ENCODE measurements at regions not wholly inside any gene's neighbourhood (a gene's known extent, or its start where the extent isn't known, plus 50 kb on each side); places are given as distances from the start of the nearest gene placed in this dataset.

DNA sequence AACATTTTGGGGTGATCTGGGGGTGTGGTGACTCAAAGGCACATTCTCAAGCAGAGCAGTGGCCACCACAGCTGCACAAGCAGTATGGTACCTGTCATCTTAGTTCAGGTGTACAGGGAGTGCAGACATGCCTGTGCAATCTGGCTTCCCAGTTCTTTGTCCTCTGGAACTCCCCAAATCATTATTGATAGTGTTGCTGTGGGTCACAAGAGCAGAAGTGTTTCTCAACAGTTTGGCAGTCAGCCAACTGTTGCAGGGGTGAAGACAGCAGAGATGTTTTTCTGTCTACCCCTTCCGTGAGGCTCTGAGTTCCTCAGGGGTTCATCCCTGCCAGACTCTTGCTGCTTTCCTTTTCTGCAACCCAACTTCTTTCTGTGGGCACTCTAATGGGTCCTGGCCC is 206.5 kb upstream of the ZSWIM2 start:
- Histone ChIP-seq H3K9me2 (ENCODE audit: insufficient read depth) (peaks cover 3% of the 10 kb centered on the region; the same call in 1 of the 2 replicates), H3K27me3 (ENCODE audit: insufficient read depth) (no peaks in the 10 kb centered on the region), H2AFZ (no peak overlapping the region), H3K4me3 (no peak overlapping the region), H3F3A (replicated peaks; ENCODE audit: low read depth) (no peaks in the 10 kb centered on the region), H3K4me2 (no peak overlapping the region), H4K20me1 (replicated peaks; ENCODE audit: insufficient read depth) (no peaks in the 10 kb centered on the region), H3K36me3 (ENCODE audit: insufficient read depth) (no peaks in the 10 kb centered on the region), H3K79me2 (replicated peaks; ENCODE audit: insufficient read depth) (no peaks in the 10 kb centered on the region), H3K27ac (ENCODE audit: low read depth) (no peak overlapping the region), H3K4me1 (ENCODE audit: insufficient read depth) (no peaks in the 10 kb centered on the region)
- H3K27me3 Mint-ChIP-seq (ENCODE audit: insufficient read depth, low read depth, poor library complexity) = no peaks in the 10 kb centered on the region
- no peaks in the 10 kb centered on the region for H3K36me3 Mint-ChIP-seq (ENCODE audit: low read depth)
- no peaks in the 10 kb centered on the region for H3K4me1 Mint-ChIP-seq
- no peak overlapping the region for H3K4me3 Mint-ChIP-seq
- no peak for TF ChIP-seq JUNB (IDR thresholded peaks at IDR 0.05; ENCODE audit: unreplicated experiment)
- no peak for TF ChIP-seq ZNF114 (CRISPR knock-in tag; IDR thresholded peaks at IDR 0.05)
- TF ChIP-seq, protein P1, sequence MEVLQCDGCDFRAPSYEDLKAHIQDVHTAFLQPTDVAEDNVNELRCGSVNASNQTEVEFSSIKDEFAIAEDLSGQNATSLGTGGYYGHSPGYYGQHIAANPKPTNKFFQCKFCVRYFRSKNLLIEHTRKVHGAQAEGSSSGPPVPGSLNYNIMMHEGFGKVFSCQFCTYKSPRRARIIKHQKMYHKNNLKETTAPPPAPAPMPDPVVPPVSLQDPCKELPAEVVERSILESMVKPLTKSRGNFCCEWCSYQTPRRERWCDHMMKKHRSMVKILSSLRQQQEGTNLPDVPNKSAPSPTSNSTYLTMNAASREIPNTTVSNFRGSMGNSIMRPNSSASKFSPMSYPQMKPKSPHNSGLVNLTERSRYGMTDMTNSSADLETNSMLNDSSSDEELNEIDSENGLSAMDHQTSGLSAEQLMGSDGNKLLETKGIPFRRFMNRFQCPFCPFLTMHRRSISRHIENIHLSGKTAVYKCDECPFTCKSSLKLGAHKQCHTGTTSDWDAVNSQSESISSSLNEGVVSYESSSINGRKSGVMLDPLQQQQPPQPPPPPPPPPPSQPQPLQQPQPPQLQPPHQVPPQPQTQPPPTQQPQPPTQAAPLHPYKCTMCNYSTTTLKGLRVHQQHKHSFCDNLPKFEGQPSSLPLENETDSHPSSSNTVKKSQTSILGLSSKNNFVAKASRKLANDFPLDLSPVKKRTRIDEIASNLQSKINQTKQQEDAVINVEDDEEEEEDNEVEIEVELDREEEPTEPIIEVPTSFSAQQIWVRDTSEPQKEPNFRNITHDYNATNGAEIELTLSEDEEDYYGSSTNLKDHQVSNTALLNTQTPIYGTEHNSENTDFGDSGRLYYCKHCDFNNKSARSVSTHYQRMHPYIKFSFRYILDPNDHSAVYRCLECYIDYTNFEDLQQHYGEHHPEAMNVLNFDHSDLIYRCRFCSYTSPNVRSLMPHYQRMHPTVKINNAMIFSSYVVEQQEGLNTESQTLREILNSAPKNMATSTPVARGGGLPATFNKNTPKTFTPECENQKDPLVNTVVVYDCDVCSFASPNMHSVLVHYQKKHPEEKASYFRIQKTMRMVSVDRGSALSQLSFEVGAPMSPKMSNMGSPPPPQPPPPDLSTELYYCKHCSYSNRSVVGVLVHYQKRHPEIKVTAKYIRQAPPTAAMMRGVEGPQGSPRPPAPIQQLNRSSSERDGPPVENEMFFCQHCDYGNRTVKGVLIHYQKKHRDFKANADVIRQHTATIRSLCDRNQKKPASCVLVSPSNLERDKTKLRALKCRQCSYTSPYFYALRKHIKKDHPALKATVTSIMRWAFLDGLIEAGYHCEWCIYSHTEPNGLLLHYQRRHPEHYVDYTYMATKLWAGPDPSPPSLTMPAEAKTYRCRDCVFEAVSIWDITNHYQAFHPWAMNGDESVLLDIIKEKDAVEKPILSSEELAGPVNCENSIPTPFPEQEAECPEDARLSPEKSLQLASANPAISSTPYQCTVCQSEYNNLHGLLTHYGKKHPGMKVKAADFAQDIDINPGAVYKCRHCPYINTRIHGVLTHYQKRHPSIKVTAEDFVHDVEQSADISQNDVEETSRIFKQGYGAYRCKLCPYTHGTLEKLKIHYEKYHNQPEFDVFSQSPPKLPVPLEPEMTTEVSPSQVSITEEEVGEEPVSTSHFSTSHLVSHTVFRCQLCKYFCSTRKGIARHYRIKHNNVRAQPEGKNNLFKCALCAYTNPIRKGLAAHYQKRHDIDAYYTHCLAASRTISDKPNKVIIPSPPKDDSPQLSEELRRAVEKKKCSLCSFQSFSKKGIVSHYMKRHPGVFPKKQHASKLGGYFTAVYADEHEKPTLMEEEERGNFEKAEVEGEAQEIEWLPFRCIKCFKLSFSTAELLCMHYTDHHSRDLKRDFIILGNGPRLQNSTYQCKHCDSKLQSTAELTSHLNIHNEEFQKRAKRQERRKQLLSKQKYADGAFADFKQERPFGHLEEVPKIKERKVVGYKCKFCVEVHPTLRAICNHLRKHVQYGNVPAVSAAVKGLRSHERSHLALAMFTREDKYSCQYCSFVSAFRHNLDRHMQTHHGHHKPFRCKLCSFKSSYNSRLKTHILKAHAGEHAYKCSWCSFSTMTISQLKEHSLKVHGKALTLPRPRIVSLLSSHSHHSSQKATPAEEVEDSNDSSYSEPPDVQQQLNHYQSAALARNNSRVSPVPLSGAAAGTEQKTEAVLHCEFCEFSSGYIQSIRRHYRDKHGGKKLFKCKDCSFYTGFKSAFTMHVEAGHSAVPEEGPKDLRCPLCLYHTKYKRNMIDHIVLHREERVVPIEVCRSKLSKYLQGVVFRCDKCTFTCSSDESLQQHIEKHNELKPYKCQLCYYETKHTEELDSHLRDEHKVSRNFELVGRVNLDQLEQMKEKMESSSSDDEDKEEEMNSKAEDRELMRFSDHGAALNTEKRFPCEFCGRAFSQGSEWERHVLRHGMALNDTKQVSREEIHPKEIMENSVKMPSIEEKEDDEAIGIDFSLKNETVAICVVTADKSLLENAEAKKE (CRISPR knock-in tag; IDR thresholded peaks at IDR 0.05) = no peak
- no peaks in the 10 kb centered on the region for H3K9me3 Mint-ChIP-seq
- no peak for DNase-seq (ENCODE audit: low spot score)
- ATAC-seq = no peak
- H3K27ac Mint-ChIP-seq = no peak overlapping the region

DNA sequence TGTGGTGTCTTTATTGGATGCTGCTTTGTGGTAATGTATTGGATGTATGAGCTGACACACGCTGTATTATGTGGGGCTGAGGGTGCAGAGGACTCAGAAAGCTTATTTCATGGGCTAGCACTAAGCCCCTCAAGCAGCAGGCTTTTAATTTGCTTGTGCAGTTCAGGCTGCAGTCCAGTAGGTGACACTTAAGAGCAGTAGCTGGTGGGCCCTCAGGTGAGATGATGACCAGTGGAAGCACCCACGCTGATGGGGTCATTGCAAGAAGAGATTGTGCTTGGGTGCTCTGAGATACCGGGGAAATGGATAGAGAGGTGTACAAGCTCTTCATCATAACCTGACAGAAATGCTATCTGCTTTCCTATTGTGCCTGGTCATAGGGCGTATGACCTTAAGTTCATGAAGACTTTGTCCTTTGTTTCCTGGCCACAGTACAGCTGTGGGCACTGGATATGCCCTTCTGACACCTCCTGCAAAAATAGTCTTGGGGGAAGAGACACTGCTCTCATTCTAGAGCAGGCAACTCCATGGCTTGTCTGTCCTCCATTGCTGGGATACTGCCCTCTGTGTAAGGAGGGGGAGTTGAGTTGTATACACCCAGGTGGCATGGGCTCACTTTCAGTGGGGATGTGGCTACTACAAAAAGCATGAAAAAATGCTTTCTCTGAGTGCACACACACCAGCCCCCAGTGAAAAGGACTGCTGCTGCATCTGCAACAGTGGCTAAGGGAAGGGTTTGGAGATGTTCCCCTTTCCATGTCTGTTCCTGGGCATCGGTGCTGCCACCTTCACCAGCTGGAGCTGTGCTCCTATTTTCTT is 205.7 kb upstream of the ZSWIM2 start:
- H4K20me1 ChIP-seq (replicated peaks; ENCODE audit: insufficient read depth) = no peaks in the 10 kb centered on the region
- Mint-ChIP-seq H3K36me3 (ENCODE audit: low read depth) (no peaks in the 10 kb centered on the region), H3K4me1 (no peaks in the 10 kb centered on the region), H3K9me3 (no peaks in the 10 kb centered on the region), H3K27ac (no peak overlapping the region), H3K4me3 (no peak overlapping the region), H3K27me3 (ENCODE audit: insufficient read depth, low read depth, poor library complexity) (no peaks in the 10 kb centered on the region)
- H3K27ac ChIP-seq (ENCODE audit: low read depth) = no peak overlapping the region
- H2AFZ ChIP-seq = no peak overlapping the region
- H3K79me2 ChIP-seq (replicated peaks; ENCODE audit: insufficient read depth) = no peaks in the 10 kb centered on the region
- ATAC-seq = peak; percentile 73
- H3K4me1 ChIP-seq (ENCODE audit: insufficient read depth) = no peaks in the 10 kb centered on the region
- H3K9me2 ChIP-seq (ENCODE audit: insufficient read depth) = peaks cover 3% of the 10 kb centered on the region; the same call in 1 of the 2 replicates
- peak; percentile 47 for DNase-seq (ENCODE audit: low spot score)
- no peaks in the 10 kb centered on the region for H3K27me3 ChIP-seq (ENCODE audit: insufficient read depth)
- no peak overlapping the region for H3K4me3 ChIP-seq
- no peak overlapping the region for H3K4me2 ChIP-seq
- H3F3A ChIP-seq (replicated peaks; ENCODE audit: low read depth) = no peaks in the 10 kb centered on the region
- H3K36me3 ChIP-seq (ENCODE audit: insufficient read depth) = no peaks in the 10 kb centered on the region
- no peak for TF ChIP-seq EZH2phosphoT487 (IDR thresholded peaks at IDR 0.05; ENCODE audit: unreplicated experiment)
- TF ChIP-seq, protein P2, sequence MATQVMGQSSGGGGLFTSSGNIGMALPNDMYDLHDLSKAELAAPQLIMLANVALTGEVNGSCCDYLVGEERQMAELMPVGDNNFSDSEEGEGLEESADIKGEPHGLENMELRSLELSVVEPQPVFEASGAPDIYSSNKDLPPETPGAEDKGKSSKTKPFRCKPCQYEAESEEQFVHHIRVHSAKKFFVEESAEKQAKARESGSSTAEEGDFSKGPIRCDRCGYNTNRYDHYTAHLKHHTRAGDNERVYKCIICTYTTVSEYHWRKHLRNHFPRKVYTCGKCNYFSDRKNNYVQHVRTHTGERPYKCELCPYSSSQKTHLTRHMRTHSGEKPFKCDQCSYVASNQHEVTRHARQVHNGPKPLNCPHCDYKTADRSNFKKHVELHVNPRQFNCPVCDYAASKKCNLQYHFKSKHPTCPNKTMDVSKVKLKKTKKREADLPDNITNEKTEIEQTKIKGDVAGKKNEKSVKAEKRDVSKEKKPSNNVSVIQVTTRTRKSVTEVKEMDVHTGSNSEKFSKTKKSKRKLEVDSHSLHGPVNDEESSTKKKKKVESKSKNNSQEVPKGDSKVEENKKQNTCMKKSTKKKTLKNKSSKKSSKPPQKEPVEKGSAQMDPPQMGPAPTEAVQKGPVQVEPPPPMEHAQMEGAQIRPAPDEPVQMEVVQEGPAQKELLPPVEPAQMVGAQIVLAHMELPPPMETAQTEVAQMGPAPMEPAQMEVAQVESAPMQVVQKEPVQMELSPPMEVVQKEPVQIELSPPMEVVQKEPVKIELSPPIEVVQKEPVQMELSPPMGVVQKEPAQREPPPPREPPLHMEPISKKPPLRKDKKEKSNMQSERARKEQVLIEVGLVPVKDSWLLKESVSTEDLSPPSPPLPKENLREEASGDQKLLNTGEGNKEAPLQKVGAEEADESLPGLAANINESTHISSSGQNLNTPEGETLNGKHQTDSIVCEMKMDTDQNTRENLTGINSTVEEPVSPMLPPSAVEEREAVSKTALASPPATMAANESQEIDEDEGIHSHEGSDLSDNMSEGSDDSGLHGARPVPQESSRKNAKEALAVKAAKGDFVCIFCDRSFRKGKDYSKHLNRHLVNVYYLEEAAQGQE (IDR thresholded peaks at IDR 0.05; ENCODE audit: unreplicated experiment) = no peak
- TF ChIP-seq EZH2 (IDR thresholded peaks at IDR 0.05; ENCODE audit: low read depth, unreplicated experiment) = no peak
- TF ChIP-seq NANOG (IDR thresholded peaks at IDR 0.05; ENCODE audit: borderline replicate concordance) = no peak
- no peak for TF ChIP-seq CREB1 (CRISPR knock-in tag; IDR thresholded peaks at IDR 0.05; ENCODE audit: low read depth)
- TF ChIP-seq, protein P3, sequence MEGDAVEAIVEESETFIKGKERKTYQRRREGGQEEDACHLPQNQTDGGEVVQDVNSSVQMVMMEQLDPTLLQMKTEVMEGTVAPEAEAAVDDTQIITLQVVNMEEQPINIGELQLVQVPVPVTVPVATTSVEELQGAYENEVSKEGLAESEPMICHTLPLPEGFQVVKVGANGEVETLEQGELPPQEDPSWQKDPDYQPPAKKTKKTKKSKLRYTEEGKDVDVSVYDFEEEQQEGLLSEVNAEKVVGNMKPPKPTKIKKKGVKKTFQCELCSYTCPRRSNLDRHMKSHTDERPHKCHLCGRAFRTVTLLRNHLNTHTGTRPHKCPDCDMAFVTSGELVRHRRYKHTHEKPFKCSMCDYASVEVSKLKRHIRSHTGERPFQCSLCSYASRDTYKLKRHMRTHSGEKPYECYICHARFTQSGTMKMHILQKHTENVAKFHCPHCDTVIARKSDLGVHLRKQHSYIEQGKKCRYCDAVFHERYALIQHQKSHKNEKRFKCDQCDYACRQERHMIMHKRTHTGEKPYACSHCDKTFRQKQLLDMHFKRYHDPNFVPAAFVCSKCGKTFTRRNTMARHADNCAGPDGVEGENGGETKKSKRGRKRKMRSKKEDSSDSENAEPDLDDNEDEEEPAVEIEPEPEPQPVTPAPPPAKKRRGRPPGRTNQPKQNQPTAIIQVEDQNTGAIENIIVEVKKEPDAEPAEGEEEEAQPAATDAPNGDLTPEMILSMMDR (conservative IDR thresholded peaks at IDR 0.05; ENCODE audit: low read depth in 2 of 2) = peak; percentile 29 to 63
- no peak for TF ChIP-seq STAT1 (IDR thresholded peaks at IDR 0.05; ENCODE audit: unreplicated experiment)
- TF ChIP-seq JUNB (IDR thresholded peaks at IDR 0.05; ENCODE audit: unreplicated experiment) = no peak

All from GM23338 (cell line).